ENCODE measurements at regions not wholly inside any gene's neighbourhood (a gene's known extent, or its start where the extent isn't known, plus 50 kb on each side); places are given as distances from the start of the nearest gene placed in this dataset.

- Histone ChIP-seq H3K9me3 (peaks cover 0 to 7% (median 0%) of the 10 kb centered on the region in 8 donors), H3K27ac (no peak overlapping the region), H3K27me3 (replicated peaks in 1 of 7) (no peaks in the 10 kb centered on the region), H3K4me1 (no peaks in the 10 kb centered on the region), H3K36me3 (no peaks in the 10 kb centered on the region), H3K4me3 (no peak overlapping the region)
- intact Hi-C loops (cut with DNase I; ENCODE audit: low total_unique reads), result no loop called here
- no peak for DNase-seq
- 72 to 87% (median 78%) methylated on average over 3 of the region's 3 CpGs for WGBS, 5 donors
- TF ChIP-seq POLR2A (IDR thresholded peaks at IDR 0.05), result no peak
- TF ChIP-seq CTCF (IDR thresholded peaks at IDR 0.05 in 8 of 11, conservative IDR thresholded peaks at IDR 0.05 in 3 of 11), result no peak
- TF ChIP-seq POLR2AphosphoS5 (IDR thresholded peaks at IDR 0.05), result no peak
These were observed 109.5 kb upstream of the MAN2A1 start for GRCh38 chr5:109580225-109580624.

- no peak for DNase-seq
- no peak overlapping the region for H3K27ac ChIP-seq
- intact Hi-C loops (cut with DNase I; ENCODE audit: low total_unique reads), result no loop called here
- TF ChIP-seq POLR2AphosphoS5 (IDR thresholded peaks at IDR 0.05) (no peak), CTCF (IDR thresholded peaks at IDR 0.05 in 8 of 11, conservative IDR thresholded peaks at IDR 0.05 in 3 of 11) (no peak), POLR2A (IDR thresholded peaks at IDR 0.05) (no peak)
- 83 to 95% (median 87%) methylated on average over 2 of the region's 2 CpGs for WGBS, 5 donors
- H3K27me3 ChIP-seq (replicated peaks in 1 of 7), result no peaks in the 10 kb centered on the region
- no peak overlapping the region for H3K4me3 ChIP-seq
- no peaks in the 10 kb centered on the region for H3K36me3 ChIP-seq
- no peaks in the 10 kb centered on the region for H3K4me1 ChIP-seq
- peaks cover 0 to 7% (median 0%) of the 10 kb centered on the region in 8 donors for H3K9me3 ChIP-seq
These were observed 114.2 kb upstream of the MAN2A1 start for GRCh38 chr5:109575506-109575905.

- intact Hi-C loops (cut with DNase I; ENCODE audit: low total_unique reads), result no loop called here
- H3K4me3 ChIP-seq, result no peak overlapping the region
- peaks cover 0 to 7% (median 0%) of the 10 kb centered on the region in 8 donors for H3K9me3 ChIP-seq
- H3K4me1 ChIP-seq, result no peaks in the 10 kb centered on the region
- H3K27me3 ChIP-seq (replicated peaks in 1 of 7), result no peaks in the 10 kb centered on the region
- H3K27ac ChIP-seq, result no peak overlapping the region
- TF ChIP-seq CTCF (IDR thresholded peaks at IDR 0.05 in 8 of 11, conservative IDR thresholded peaks at IDR 0.05 in 3 of 11), result no peak
- no peak for TF ChIP-seq POLR2AphosphoS5 (IDR thresholded peaks at IDR 0.05)
- no peak for TF ChIP-seq POLR2A (IDR thresholded peaks at IDR 0.05)
- no peak for DNase-seq
- H3K36me3 ChIP-seq, result no peaks in the 10 kb centered on the region
These were observed 114.7 kb upstream of the MAN2A1 start for GRCh38 chr5:109574985-109575384.

GRCh38 chr5:109573766-109574165 lies 116.0 kb upstream of the MAN2A1 start:
- no peaks in the 10 kb centered on the region for H3K27me3 ChIP-seq (replicated peaks in 1 of 7)
- DNase-seq, result no peak
- peaks cover 0 to 7% (median 0%) of the 10 kb centered on the region in 8 donors for H3K9me3 ChIP-seq
- H3K36me3 ChIP-seq, result no peaks in the 10 kb centered on the region
- H3K4me1 ChIP-seq, result no peaks in the 10 kb centered on the region
- H3K27ac ChIP-seq, result no peak overlapping the region
- 64 to 78% (median 68%) methylated on average over 3 of the region's 3 CpGs for WGBS, 5 donors
- TF ChIP-seq POLR2AphosphoS5 (IDR thresholded peaks at IDR 0.05), result no peak
- TF ChIP-seq CTCF (IDR thresholded peaks at IDR 0.05 in 8 of 11, conservative IDR thresholded peaks at IDR 0.05 in 3 of 11), result no peak
- TF ChIP-seq POLR2A (IDR thresholded peaks at IDR 0.05), result no peak
- intact Hi-C loops (cut with DNase I; ENCODE audit: low total_unique reads), result no loop called here
- H3K4me3 ChIP-seq, result no peak overlapping the region

Measured in spleen (tissue), 11 donors.